GM12878 (cell line): ENCODE measurements at regions not wholly inside any gene's neighbourhood (a gene's known extent, or its start where the extent isn't known, plus 50 kb on each side); places are given as distances from the start of the nearest gene placed in this dataset.

Experiments
- ATAC-seq: fragments of 200-7000 bp; cut with Tn5 transposase; 3 replicates; pipeline ENCODE4 v1.9.1; 2020; ENCODE audit warnings: mild to moderate bottlenecking, moderate library complexity
- BruUV-seq: library from RNA; stranded (reverse); fragments of 400-500 nt; replicated peaks from 2 replicates; lab custom pipeline; 2021; lab: Mats Ljungman, UMichigan
- CTCF ChIA-PET: fragments of 300-600 bp; sonication (Branson Sonifier 250); formaldehyde crosslinking; extraction: SDS; loops from one replicate; lab custom pipeline; 2021; ENCODE audit warnings: inconsistent platforms; lab: Yijun Ruan, JAX
- POLR2A ChIA-PET: fragments of 350-600 bp; formaldehyde crosslinking; extraction: SDS; loops from one replicate; lab custom pipeline; 2021; ENCODE audit warnings: inconsistent platforms; lab: Charles Lee
- RAD21 ChIA-PET: fragments of 300-600 bp; sonication (Branson Sonifier 250); formaldehyde crosslinking; loops from one replicate; lab custom pipeline; 2023; ENCODE audit warnings: antibody characterized with exemption; ENCODE audit not compliant: unreplicated experiment; lab: Charles Lee
- SMC1A ChIA-PET: fragments of 300-600 bp; sonication (Branson Sonifier 250); formaldehyde crosslinking; loops from one replicate; lab custom pipeline; 2023; ENCODE audit not compliant: unreplicated experiment, uncharacterized antibody; lab: Charles Lee
- DNase-seq: peaks from one replicate; pipeline ENCODE4 v3.0.0-alpha.2; 2011; ENCODE audit warnings: low read depth, low spot score
- FAIRE-seq: peaks from 3 replicates; lab custom pipeline; 2011; peaks lifted over from hg19 to GRCh38; lab: Jason Lieb, UNC
- H2AFZ ChIP-seq: 2 replicates; pipeline ENCODE4 v1.6.0; 2011; ENCODE audit warnings: low read depth, low read length, control low read depth; ENCODE audit not compliant: control insufficient read depth
- H3K27ac ChIP-seq: 2 replicates; pipeline ENCODE4 v1.5.1; 2011; ENCODE audit warnings: control low read depth; ENCODE audit not compliant: control insufficient read depth, insufficient read depth
- H3K27me3 ChIP-seq, 2 experiments: replicated peaks in 1 of 2; 2 replicates each; pipeline versions ENCODE4 v1.6.0 to v1.6.1; 2011; ENCODE audit warnings: low read length in 1 of 2; ENCODE audit not compliant: control insufficient read depth in 2 of 2, insufficient read depth in 2 of 2
- H3K36me3 ChIP-seq, 2 experiments: 2 replicates each; pipeline ENCODE4 v1.5.1; 2011; ENCODE audit warnings: low read length in 1 of 2; ENCODE audit not compliant: control insufficient read depth in 2 of 2, insufficient read depth in 2 of 2
- H3K4me1 ChIP-seq: 2 replicates; pipeline ENCODE4 v1.6.1; 2011; ENCODE audit warnings: mild to moderate bottlenecking, low read length, moderate library complexity, mixed read lengths; ENCODE audit not compliant: control insufficient read depth, insufficient read depth
- H3K4me2 ChIP-seq: 2 replicates; pipeline ENCODE4 v1.6.0; 2011; ENCODE audit warnings: control low read depth; ENCODE audit not compliant: control insufficient read depth, insufficient read depth
- H3K4me3 ChIP-seq: fragments of 200-600 bp; sonication (generic); 2 replicates; pipeline ENCODE4 v1.5.1; 2016
- H3K79me2 ChIP-seq: 2 replicates; pipeline ENCODE4 v1.6.0; 2011; ENCODE audit warnings: low read length; ENCODE audit not compliant: control insufficient read depth, insufficient read depth
- H3K9ac ChIP-seq: 2 replicates; pipeline ENCODE4 v1.8.0; 2011; ENCODE audit warnings: low read length, control low read depth, mixed read lengths; ENCODE audit not compliant: control insufficient read depth, insufficient read depth
- H3K9me3 ChIP-seq: replicated peaks from 3 replicates; pipeline ENCODE4 v1.5.1; 2011; ENCODE audit warnings: mild to moderate bottlenecking, low read length; ENCODE audit not compliant: control insufficient read depth, insufficient read depth
- H4K20me1 ChIP-seq: 2 replicates; pipeline ENCODE4 v1.6.0; 2011; ENCODE audit not compliant: control insufficient read depth, insufficient read depth
- E2F8 ChIP-seq: fragments of 450-650 bp; IDR thresholded peaks from 2 replicates; pipeline ENCODE4 v1.6.1; 2018; ENCODE audit warnings: mild to moderate bottlenecking, low read depth, moderate library complexity; ENCODE audit not compliant: partially characterized antibody
- ELK1 ChIP-seq: IDR thresholded peaks from 2 replicates; pipeline ENCODE4 v1.6.1; 2012; ENCODE audit warnings: low read depth, low read length, improper control_type of control experiment
- FOS ChIP-seq: IDR thresholded peaks from 3 replicates; pipeline ENCODE4 v1.6.1; 2011; ENCODE audit warnings: borderline replicate concordance; ENCODE audit not compliant: insufficient read length; ENCODE audit errors: extremely low read depth
- MEF2A ChIP-seq: IDR thresholded peaks from 2 replicates; pipeline ENCODE4 v1.6.1; 2011; ENCODE audit warnings: low read depth, mild to moderate bottlenecking, low read length, moderate library complexity; ENCODE audit not compliant: insufficient read depth
- MXI1 ChIP-seq: fragments of 150-350 bp; IDR thresholded peaks from 2 replicates; pipeline ENCODE4 v1.6.1; 2011; ENCODE audit warnings: low read depth, mild to moderate bottlenecking, inconsistent platforms, low read length, improper control_type of control experiment
- NFIC ChIP-seq: IDR thresholded peaks from 2 replicates; pipeline ENCODE4 v1.6.1; 2012; ENCODE audit warnings: low read depth, mild to moderate bottlenecking, inconsistent platforms, low read length, moderate library complexity
- PAX8 ChIP-seq: fragments of 450-650 bp; IDR thresholded peaks from 2 replicates; pipeline ENCODE4 v1.6.1; 2017; ENCODE audit warnings: mild to moderate bottlenecking, moderate library complexity
- RUNX3 ChIP-seq: IDR thresholded peaks from 2 replicates; pipeline ENCODE4 v1.6.1; 2012; ENCODE audit warnings: low read length, inconsistent platforms
- SREBF1 ChIP-seq: IDR thresholded peaks from 2 replicates; pipeline ENCODE4 v1.6.1; 2012; ENCODE audit warnings: mild to moderate bottlenecking, low read length
- SUZ12 ChIP-seq: fragments of 200-600 bp; sonication (generic); IDR thresholded peaks from one replicate; pipeline ENCODE4 v1.6.1; 2018; ENCODE audit warnings: antibody characterized with exemption, mild to moderate bottlenecking; ENCODE audit not compliant: unreplicated experiment
- WRNIP1 ChIP-seq: IDR thresholded peaks from 2 replicates; pipeline ENCODE4 v1.6.1; 2011; ENCODE audit warnings: low read depth, low read length, improper control_type of control experiment, borderline replicate concordance
- ZBTB11 ChIP-seq: fragments of 450-650 bp; formaldehyde crosslinking; IDR thresholded peaks from 2 replicates; pipeline ENCODE4 v1.5.0; 2022; ENCODE audit warnings: mild to moderate bottlenecking, missing genetic modification characterization
- in situ Hi-C: fragments of 300-500 bp; cut with MboI; formaldehyde crosslinking; loops from 9 replicates; pipeline ENCODE4 v1.14.3; 2018; ENCODE audit warnings: mixed read lengths
- intact Hi-C: fragments of 100-400 bp; cut with micrococcal nuclease; formaldehyde crosslinking; loops from one replicate; pipeline ENCODE4 v1.14.2; 2022; ENCODE audit not compliant: unreplicated experiment

GRCh38 chr4:165805406-165805805 is 67.6 kb upstream of the TLL1 start:
- in situ Hi-C loops (no loop called here), intact Hi-C loops (no loop called here)
- no peaks in the 10 kb centered on the region for H3K79me2 ChIP-seq
- no peak for TF ChIP-seq SREBF1
- no peaks in the 10 kb centered on the region for H3K36me3 ChIP-seq
- ChIA-PET RAD21 (no interaction called here), CTCF (no interaction called here), POLR2A (no interaction called here), SMC1A (no interaction called here)
- no peak overlapping the region for H3K27ac ChIP-seq
- no peak overlapping the region for H3K4me3 ChIP-seq
- no peaks in the 10 kb centered on the region for H3K27me3 ChIP-seq
- FAIRE-seq (no peak), DNase-seq (no peak), ATAC-seq (no peak)
- no TSS peak for BruUV-seq
- H4K20me1 ChIP-seq: no peaks in the 10 kb centered on the region
- H3K4me2 ChIP-seq: no peak overlapping the region
- H3K9ac ChIP-seq: no peak overlapping the region
- no peaks in the 10 kb centered on the region for H3K9me3 ChIP-seq
- H2AFZ ChIP-seq: no peak overlapping the region
- no peaks in the 10 kb centered on the region for H3K4me1 ChIP-seq

GRCh38 chr4:165806613-165807012 is 66.4 kb upstream of the TLL1 start:
- ChIA-PET POLR2A (no interaction called here), RAD21 (no interaction called here), CTCF (no interaction called here), SMC1A (no interaction called here)
- Histone ChIP-seq H4K20me1 (no peaks in the 10 kb centered on the region), H3K4me2 (no peak overlapping the region), H3K9ac (no peak overlapping the region), H3K36me3 (no peaks in the 10 kb centered on the region), H3K9me3 (no peaks in the 10 kb centered on the region), H3K4me1 (no peaks in the 10 kb centered on the region), H2AFZ (no peak overlapping the region), H3K27ac (no peak overlapping the region), H3K27me3 (no peaks in the 10 kb centered on the region), H3K79me2 (no peaks in the 10 kb centered on the region), H3K4me3 (no peak overlapping the region)
- no peak for ATAC-seq
- no peak for DNase-seq
- FAIRE-seq: no peak
- in situ Hi-C loops: no loop called here
- intact Hi-C loops: no loop called here
- no TSS peak for BruUV-seq
- no peak for TF ChIP-seq WRNIP1
- no peak for TF ChIP-seq MXI1
- TF ChIP-seq MEF2A: no peak
- TF ChIP-seq PAX8: no peak
- no peak for TF ChIP-seq SUZ12
- TF ChIP-seq ELK1: no peak
- TF ChIP-seq SREBF1: no peak
- no peak for TF ChIP-seq RUNX3
- TF ChIP-seq FOS: no peak
- TF ChIP-seq E2F8: no peak
- no peak for TF ChIP-seq NFIC
- no peak for TF ChIP-seq ZBTB11 (CRISPR knock-in tag)
